PC-9 (cell line): ENCODE measurements at regions not wholly inside any gene's neighbourhood (a gene's known extent, or its start where the extent isn't known, plus 50 kb on each side); places are given as distances from the start of the nearest gene placed in this dataset.

Experiments used
- EZH2 ChIP-seq: fragments of 200-600 bp; sonication (generic); IDR thresholded peaks from 2 replicates; pipeline ENCODE4 v1.8.0; 2017; ENCODE audit warnings: antibody characterized with exemption, low read depth
- TF ChIP-seq, protein P1 (sequence below): fragments of 200-600 bp; sonication (generic); conservative IDR thresholded peaks from 2 replicates; pipeline ENCODE4 v1.6.1; 2017; ENCODE audit warnings: mixed run types, antibody characterized with exemption, mild to moderate bottlenecking, moderate library complexity

DNA sequence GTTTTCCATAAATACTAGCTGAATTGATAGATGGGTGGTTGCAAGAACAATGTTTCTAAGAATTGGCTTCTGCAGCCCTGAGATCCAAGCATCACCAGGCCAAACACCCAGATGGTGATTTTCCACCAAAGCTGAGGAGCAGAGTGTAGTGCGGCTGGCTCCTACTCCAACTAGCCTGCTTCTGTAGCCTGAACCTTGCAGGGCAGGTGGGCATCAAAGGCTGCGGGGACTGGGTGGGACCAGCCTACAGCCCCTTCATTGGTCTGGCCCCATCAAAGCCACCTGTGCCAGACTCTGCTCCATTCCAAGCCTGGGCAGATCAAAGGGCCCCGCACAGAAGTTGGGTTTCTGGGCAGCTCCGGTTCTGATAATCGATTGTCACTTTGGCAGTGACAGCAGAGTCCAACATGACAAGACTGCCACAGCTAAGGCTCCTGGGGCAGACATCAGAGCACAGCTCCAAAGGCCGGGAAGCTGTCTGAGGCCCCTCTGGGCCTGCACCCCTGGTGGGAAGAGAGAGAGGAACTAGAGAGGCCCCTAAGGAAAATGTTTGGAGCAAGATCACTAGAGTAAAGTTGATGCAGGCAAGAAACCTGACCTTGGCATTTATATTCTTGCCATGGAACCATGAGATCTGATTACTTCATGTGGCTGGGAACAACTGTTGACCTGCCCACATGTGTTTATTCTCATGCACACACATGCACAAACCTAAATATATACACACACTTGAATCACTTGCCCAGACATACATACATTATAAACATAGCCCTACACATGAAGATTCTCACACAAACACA lies 582.9 kb downstream of the INSC start:
- TF ChIP-seq, protein P1, sequence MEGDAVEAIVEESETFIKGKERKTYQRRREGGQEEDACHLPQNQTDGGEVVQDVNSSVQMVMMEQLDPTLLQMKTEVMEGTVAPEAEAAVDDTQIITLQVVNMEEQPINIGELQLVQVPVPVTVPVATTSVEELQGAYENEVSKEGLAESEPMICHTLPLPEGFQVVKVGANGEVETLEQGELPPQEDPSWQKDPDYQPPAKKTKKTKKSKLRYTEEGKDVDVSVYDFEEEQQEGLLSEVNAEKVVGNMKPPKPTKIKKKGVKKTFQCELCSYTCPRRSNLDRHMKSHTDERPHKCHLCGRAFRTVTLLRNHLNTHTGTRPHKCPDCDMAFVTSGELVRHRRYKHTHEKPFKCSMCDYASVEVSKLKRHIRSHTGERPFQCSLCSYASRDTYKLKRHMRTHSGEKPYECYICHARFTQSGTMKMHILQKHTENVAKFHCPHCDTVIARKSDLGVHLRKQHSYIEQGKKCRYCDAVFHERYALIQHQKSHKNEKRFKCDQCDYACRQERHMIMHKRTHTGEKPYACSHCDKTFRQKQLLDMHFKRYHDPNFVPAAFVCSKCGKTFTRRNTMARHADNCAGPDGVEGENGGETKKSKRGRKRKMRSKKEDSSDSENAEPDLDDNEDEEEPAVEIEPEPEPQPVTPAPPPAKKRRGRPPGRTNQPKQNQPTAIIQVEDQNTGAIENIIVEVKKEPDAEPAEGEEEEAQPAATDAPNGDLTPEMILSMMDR: no peak
- no peak for TF ChIP-seq EZH2
